ENCODE measurements at regions not wholly inside any gene's neighbourhood (a gene's known extent, or its start where the extent isn't known, plus 50 kb on each side); places are given as distances from the start of the nearest gene placed in this dataset.

GRCh38 chr2:879540-879939, 71.1 kb upstream of the SNTG2 start:
- no peak for TF ChIP-seq CTCF (IDR thresholded peaks at IDR 0.05)
- TF ChIP-seq EZH2 (IDR thresholded peaks at IDR 0.05; ENCODE audit: borderline replicate concordance, insufficient read depth, low read depth, low read length, poor library complexity, severe bottlenecking) = no peak
- Histone ChIP-seq H3K27me3 (replicated peaks in 1 of 4; ENCODE audit: control extremely low read depth in 1 of 4, control insufficient read depth in 3 of 4, insufficient read depth in 4 of 4, low read length in 3 of 4) (peaks cover 0 to 7% (median 2%) of the 10 kb centered on the region in 4 experiments), H3K9ac (ENCODE audit: low read length) (no peak overlapping the region), H3K4me1 (ENCODE audit: control insufficient read depth in 2 of 2, insufficient read depth in 2 of 2, low read length in 2 of 2) (no peaks in the 10 kb centered on the region), H3K27ac (ENCODE audit: low read length in 2 of 2) (no peak overlapping the region), H3K79me2 (ENCODE audit: control insufficient read depth, insufficient read depth, low read length) (no peaks in the 10 kb centered on the region), H4K20me1 (ENCODE audit: control insufficient read depth, insufficient read depth, low read length, poor library complexity, severe bottlenecking) (no peaks in the 10 kb centered on the region), H3K4me2 (replicated peaks; ENCODE audit: low read depth, low read length, poor library complexity, severe bottlenecking) (no peak overlapping the region), H3K36me3 (replicated peaks in 1 of 2; ENCODE audit: control extremely low read depth in 1 of 2, control insufficient read depth in 1 of 2, extremely low read depth in 1 of 2, insufficient read depth in 2 of 2, low read length in 1 of 2) (no peaks in the 10 kb centered on the region), H3K9me3 (ENCODE audit: control extremely low read depth in 1 of 3, control insufficient read depth in 2 of 3, insufficient read depth in 1 of 3, low read length in 2 of 3) (peaks cover 0 to 3% (median 0%) of the 10 kb centered on the region in 3 donors), H2AFZ (ENCODE audit: insufficient read depth, low read depth, low read length, poor library complexity, severe bottlenecking) (no peak overlapping the region), H3K4me3 (ENCODE audit: control extremely low read depth in 1 of 5, extremely low read depth in 1 of 5, insufficient read depth in 1 of 5, low read depth in 2 of 5, low read length in 4 of 5) (no peak overlapping the region)
- WGBS (ENCODE audit: insufficient coverage) = 93% methylated on average over 14 of the region's 16 CpGs
- CTCF ChIA-PET = no interaction called here
- ATAC-seq (ENCODE audit: low read depth) (no peak), DNase-seq (no peak)
- H3K4me3 Mint-ChIP-seq = no peak overlapping the region
- H3K4me1 Mint-ChIP-seq = no peaks in the 10 kb centered on the region
- no peaks in the 10 kb centered on the region for H3K9me3 Mint-ChIP-seq (ENCODE audit: insufficient read depth)
- H3K27ac Mint-ChIP-seq = no peak overlapping the region
- intact Hi-C loops (cut with micrococcal nuclease) = no loop called here
- POLR2A ChIA-PET = no interaction called here
- H3K27me3 Mint-ChIP-seq = peaks cover 17% of the 10 kb centered on the region

GRCh38 chr2:878245-878930, 72.3 kb upstream of the SNTG2 start:
- Mint-ChIP-seq H3K27me3 (peaks cover 10% of the 10 kb centered on the region), H3K27ac (no peak overlapping the region), H3K4me3 (no peak overlapping the region), H3K4me1 (no peaks in the 10 kb centered on the region), H3K9me3 (ENCODE audit: insufficient read depth) (no peaks in the 10 kb centered on the region)
- Histone ChIP-seq H3K4me2 (replicated peaks; ENCODE audit: low read depth, low read length, poor library complexity, severe bottlenecking) (no peak overlapping the region), H4K20me1 (ENCODE audit: control insufficient read depth, insufficient read depth, low read length, poor library complexity, severe bottlenecking) (no peaks in the 10 kb centered on the region), H3K27me3 (replicated peaks in 1 of 4; ENCODE audit: control extremely low read depth in 1 of 4, control insufficient read depth in 3 of 4, insufficient read depth in 4 of 4, low read length in 3 of 4) (peaks cover 0 to 4% (median 1%) of the 10 kb centered on the region in 4 experiments), H3K9me3 (ENCODE audit: control extremely low read depth in 1 of 3, control insufficient read depth in 2 of 3, insufficient read depth in 1 of 3, low read length in 2 of 3) (peaks cover 0 to 3% (median 0%) of the 10 kb centered on the region in 3 donors), H3K4me1 (ENCODE audit: control insufficient read depth in 2 of 2, insufficient read depth in 2 of 2, low read length in 2 of 2) (no peaks in the 10 kb centered on the region), H3K79me2 (ENCODE audit: control insufficient read depth, insufficient read depth, low read length) (no peaks in the 10 kb centered on the region), H3K27ac (ENCODE audit: low read length in 2 of 2) (no peak overlapping the region), H3K4me3 (ENCODE audit: control extremely low read depth in 1 of 5, extremely low read depth in 1 of 5, insufficient read depth in 1 of 5, low read depth in 2 of 5, low read length in 4 of 5) (no peak overlapping the region), H2AFZ (ENCODE audit: insufficient read depth, low read depth, low read length, poor library complexity, severe bottlenecking) (no peak overlapping the region), H3K9ac (ENCODE audit: low read length) (no peak overlapping the region), H3K36me3 (replicated peaks in 1 of 2; ENCODE audit: control extremely low read depth in 1 of 2, control insufficient read depth in 1 of 2, extremely low read depth in 1 of 2, insufficient read depth in 2 of 2, low read length in 1 of 2) (no peaks in the 10 kb centered on the region)
- 98% methylated on average over 7 of the region's 11 CpGs for WGBS (ENCODE audit: insufficient coverage)
- TF ChIP-seq EZH2 (IDR thresholded peaks at IDR 0.05; ENCODE audit: borderline replicate concordance, insufficient read depth, low read depth, low read length, poor library complexity, severe bottlenecking) = no peak
- TF ChIP-seq CTCF (IDR thresholded peaks at IDR 0.05) = no peak
- CTCF ChIA-PET = no interaction called here
- POLR2A ChIA-PET = no interaction called here
- no peak for ATAC-seq (ENCODE audit: low read depth)
- intact Hi-C loops (cut with micrococcal nuclease) = no loop called here
- DNase-seq = no peak
